Activated CD8-positive, alpha-beta T cell treated with anti-CD3 and anti-CD28 coated beads for 36 hours (primary cell): ENCODE measurements at regions not wholly inside any gene's neighbourhood (a gene's known extent, or its start where the extent isn't known, plus 50 kb on each side); places are given as distances from the start of the nearest gene placed in this dataset.
"Not testable (repeated sequence)": the region's sequence is repeated elsewhere in the genome, so short reads cannot be mapped to it uniquely, and the experiment has no call there.

Experiments used
- ATAC-seq: fragments of 200-7000 bp; cut with Tn5 transposase; one replicate; pipeline ENCODE4 v1.10.0; 2021; ENCODE audit warnings: mild to moderate bottlenecking, moderate library complexity
- CTCF ChIA-PET: fragments of 350-600 bp; sonication (Branson Sonifier 250); formaldehyde crosslinking; loops from one replicate; lab custom pipeline; 2021; ENCODE audit warnings: antibody characterized with exemption; lab: Charles Lee
- POLR2A ChIA-PET: fragments of 350-600 bp; sonication (Branson Sonifier 250); formaldehyde crosslinking; loops from one replicate; lab custom pipeline; 2021; ENCODE audit warnings: antibody characterized with exemption; lab: Charles Lee
- DNase-seq: peaks from one replicate; pipeline ENCODE4 v3.0.0-alpha.2; 2020
- H3K27ac Mint-ChIP-seq: one replicate; pipeline ENCODE4 v1.8.0; 2021; ENCODE audit warnings: mild to moderate bottlenecking, mixed read lengths
- H3K27me3 Mint-ChIP-seq: one replicate; pipeline ENCODE4 v1.8.0; 2021; ENCODE audit warnings: mixed read lengths
- H3K36me3 Mint-ChIP-seq: one replicate; pipeline ENCODE4 v1.8.0; 2021; ENCODE audit warnings: low read depth, mixed read lengths
- H3K4me1 Mint-ChIP-seq: one replicate; pipeline ENCODE4 v1.8.0; 2021; ENCODE audit warnings: low read depth, mixed read lengths
- H3K4me3 Mint-ChIP-seq: one replicate; pipeline ENCODE4 v1.8.0; 2021; ENCODE audit warnings: mild to moderate bottlenecking, moderate library complexity, mixed read lengths
- H3K9me3 Mint-ChIP-seq: one replicate; pipeline ENCODE4 v1.8.0; 2021; ENCODE audit warnings: mixed read lengths
- CTCF ChIP-seq: fragments of 200-600 bp; IDR thresholded peaks from one replicate; pipeline ENCODE4 v1.8.0; 2022; ENCODE audit warnings: antibody characterized with exemption, mild to moderate bottlenecking
- intact Hi-C: fragments of 100-400 bp; cut with micrococcal nuclease; formaldehyde crosslinking; loops from one replicate; pipeline ENCODE4 v1.10.0; 2022

DNA sequence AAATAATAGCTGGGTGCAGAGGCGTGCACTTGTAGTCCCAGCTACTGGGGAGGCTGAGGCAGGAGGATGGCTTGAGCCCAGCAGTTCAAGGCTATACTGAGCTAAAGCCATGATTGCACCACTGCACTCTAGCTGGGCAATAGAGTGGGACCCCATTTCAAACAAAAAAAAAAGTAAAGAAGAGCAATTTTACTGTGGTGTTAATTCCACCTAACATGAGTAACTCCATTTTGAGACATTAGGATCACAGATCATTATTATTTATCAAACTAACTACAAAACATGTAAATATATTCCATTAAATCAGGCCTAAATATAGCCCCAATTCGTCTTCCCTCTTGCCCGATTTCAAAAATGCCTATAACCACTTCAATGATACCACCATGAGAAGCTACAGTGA is 104.8 kb upstream of the TRIM24 start:
- Mint-ChIP-seq H3K4me3 (no peak overlapping the region), H3K4me1 (no peaks in the 10 kb centered on the region), H3K9me3 (peaks cover 6% of the 10 kb centered on the region), H3K27ac (no peak overlapping the region), H3K36me3 (no peaks in the 10 kb centered on the region), H3K27me3 (no peaks in the 10 kb centered on the region)
- TF ChIP-seq CTCF, result no peak
- no peak for DNase-seq
- intact Hi-C loops, result no loop called here
- POLR2A ChIA-PET, result interaction anchor here (0.7 kb wide), 1 partner anchor 695 kb away, joined by 3 read pairs; no protein-coding TSS in a partner anchor
- CTCF ChIA-PET, result no interaction called here
- ATAC-seq, result no peak

- ATAC-seq (no peak), DNase-seq (no peak)
- H3K36me3 Mint-ChIP-seq, result no peaks in the 10 kb centered on the region
- no peak for TF ChIP-seq CTCF
- H3K4me1 Mint-ChIP-seq, result no peaks in the 10 kb centered on the region
- no peak overlapping the region for H3K4me3 Mint-ChIP-seq
- no peaks in the 10 kb centered on the region for H3K9me3 Mint-ChIP-seq
- no peak overlapping the region for H3K27ac Mint-ChIP-seq
- POLR2A ChIA-PET, result no interaction called here
- intact Hi-C loops, result no loop called here
- no peaks in the 10 kb centered on the region for H3K27me3 Mint-ChIP-seq
- CTCF ChIA-PET, result no interaction called here
Observed at GRCh38 chr7:138358850-138359341, 101.2 kb upstream of the TRIM24 start.

DNA sequence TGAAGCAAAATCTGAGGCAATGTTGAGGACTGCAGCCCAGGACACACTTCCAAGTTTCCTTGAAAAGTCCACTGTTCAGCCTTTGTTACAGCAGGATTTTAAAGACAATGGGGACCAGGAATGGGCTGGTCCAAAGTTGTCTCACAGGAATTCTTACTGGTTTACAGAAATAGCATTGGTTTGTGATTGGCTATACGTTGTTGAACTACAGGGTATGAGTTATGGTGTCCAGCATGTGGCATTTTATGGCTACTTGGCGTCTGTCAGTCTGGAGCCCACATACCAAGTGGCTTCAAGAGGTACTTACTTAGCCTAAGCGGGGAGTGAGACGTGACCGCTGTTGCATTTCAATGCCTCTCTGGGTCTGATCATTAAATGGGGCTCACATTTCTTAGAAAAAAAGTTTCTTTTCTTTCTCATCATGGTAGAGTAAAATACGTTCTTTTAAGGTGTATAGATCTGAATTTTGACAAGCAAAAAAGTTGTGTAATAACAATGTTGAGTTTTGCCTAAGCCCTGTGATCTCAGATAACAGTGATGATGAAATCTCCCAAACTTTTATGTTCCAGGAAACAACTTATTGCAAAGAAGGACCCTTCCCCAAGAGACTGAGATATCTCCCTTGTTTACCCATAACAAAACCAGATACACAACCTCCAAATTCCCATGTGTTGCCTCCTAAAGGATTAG is 100.0 kb upstream of the TRIM24 start:
- CTCF ChIA-PET, result no interaction called here

GRCh38 chr7:138363721-138364120 is 96.3 kb upstream of the TRIM24 start:
- Mint-ChIP-seq H3K36me3 (no peaks in the 10 kb centered on the region), H3K27me3 (no peaks in the 10 kb centered on the region), H3K4me3 (no peak overlapping the region), H3K9me3 (peaks cover 4% of the 10 kb centered on the region), H3K27ac (no peak overlapping the region), H3K4me1 (no peaks in the 10 kb centered on the region)
- POLR2A ChIA-PET, result no interaction called here
- DNase-seq, result no peak
- ATAC-seq, result no peak
- no peak for TF ChIP-seq CTCF
- CTCF ChIA-PET, result no interaction called here
- intact Hi-C loops, result no loop called here

More for the DNA sequence above, 100.0 kb upstream of the TRIM24 start:
- no peak for TF ChIP-seq CTCF
- H3K9me3 Mint-ChIP-seq, result no peaks in the 10 kb centered on the region
- H3K36me3 Mint-ChIP-seq, result no peaks in the 10 kb centered on the region
- H3K4me3 Mint-ChIP-seq, result no peak overlapping the region
- H3K4me1 Mint-ChIP-seq, result no peaks in the 10 kb centered on the region
- intact Hi-C loops, result no loop called here
- no peak overlapping the region for H3K27ac Mint-ChIP-seq
- POLR2A ChIA-PET, result no interaction called here
- no peaks in the 10 kb centered on the region for H3K27me3 Mint-ChIP-seq
- no peak for ATAC-seq
- DNase-seq, result no peak

DNA sequence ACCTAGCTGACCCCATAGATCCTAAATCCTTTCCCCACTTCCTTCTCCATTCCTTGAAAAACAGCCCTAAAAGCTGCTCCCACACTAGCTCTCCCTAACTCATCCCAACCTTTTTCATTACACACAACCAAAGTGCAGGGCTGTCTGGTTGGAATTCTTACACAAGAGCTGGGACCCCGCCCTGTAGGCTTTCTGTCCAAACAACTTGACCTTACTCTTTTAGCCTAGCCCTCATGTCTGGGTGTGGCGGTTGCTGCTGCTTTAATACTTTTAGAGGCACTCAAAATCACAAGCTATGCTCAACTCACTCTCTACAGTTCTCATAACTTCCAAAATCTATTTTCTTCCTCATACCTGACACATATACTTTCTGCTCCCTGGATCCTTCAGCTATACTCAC is 93.9 kb upstream of the TRIM24 start:
- ATAC-seq, POLR2A ChIA-PET, H3K4me1 Mint-ChIP-seq, intact Hi-C loops, H3K36me3 Mint-ChIP-seq, H3K4me3 Mint-ChIP-seq, CTCF ChIA-PET, H3K27ac Mint-ChIP-seq, H3K27me3 Mint-ChIP-seq, DNase-seq: not testable (repeated sequence)
- H3K9me3 Mint-ChIP-seq, result peaks cover 15% of the 10 kb centered on the region

- H3K9me3 Mint-ChIP-seq, result peaks cover 15% of the 10 kb centered on the region
- H3K36me3 Mint-ChIP-seq, ATAC-seq, POLR2A ChIA-PET, H3K4me1 Mint-ChIP-seq, H3K27ac Mint-ChIP-seq, CTCF ChIA-PET, H3K27me3 Mint-ChIP-seq, DNase-seq, H3K4me3 Mint-ChIP-seq, intact Hi-C loops: not testable (repeated sequence)
Observed at GRCh38 chr7:138366676-138367075, 93.4 kb upstream of the TRIM24 start.
